ENCODE measurements at regions not wholly inside any gene's neighbourhood (a gene's known extent, or its start where the extent isn't known, plus 50 kb on each side); places are given as distances from the start of the nearest gene placed in this dataset.

DNA sequence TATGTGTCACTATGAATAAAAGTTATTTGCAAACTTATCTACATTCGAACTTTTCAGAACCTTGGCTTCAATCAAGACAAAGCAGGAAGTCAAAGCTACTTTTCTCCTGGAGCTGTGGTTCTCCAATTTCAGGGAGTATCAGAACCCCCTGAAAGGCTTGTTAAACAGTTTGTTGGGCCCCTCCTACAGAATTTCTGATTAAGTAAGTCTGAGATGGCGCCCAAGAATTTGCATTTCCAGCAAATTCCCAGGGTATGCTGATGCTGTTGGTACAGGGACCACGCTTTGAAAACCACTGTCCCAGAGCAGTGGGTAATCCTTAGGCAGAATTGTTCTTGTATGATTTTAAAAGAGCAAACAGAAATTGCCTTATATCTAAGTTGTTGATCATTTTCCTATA is 189.9 kb upstream of the KCNG1 start:
- Histone ChIP-seq H3K27ac (no peak overlapping the region), H3K36me3 (no peaks in the 10 kb centered on the region), H3K4me1 (no peaks in the 10 kb centered on the region), H3K27me3 (no peaks in the 10 kb centered on the region), H3K4me3 (no peak overlapping the region), H3K9me3 (no peaks in the 10 kb centered on the region)
- TF ChIP-seq, protein P1, sequence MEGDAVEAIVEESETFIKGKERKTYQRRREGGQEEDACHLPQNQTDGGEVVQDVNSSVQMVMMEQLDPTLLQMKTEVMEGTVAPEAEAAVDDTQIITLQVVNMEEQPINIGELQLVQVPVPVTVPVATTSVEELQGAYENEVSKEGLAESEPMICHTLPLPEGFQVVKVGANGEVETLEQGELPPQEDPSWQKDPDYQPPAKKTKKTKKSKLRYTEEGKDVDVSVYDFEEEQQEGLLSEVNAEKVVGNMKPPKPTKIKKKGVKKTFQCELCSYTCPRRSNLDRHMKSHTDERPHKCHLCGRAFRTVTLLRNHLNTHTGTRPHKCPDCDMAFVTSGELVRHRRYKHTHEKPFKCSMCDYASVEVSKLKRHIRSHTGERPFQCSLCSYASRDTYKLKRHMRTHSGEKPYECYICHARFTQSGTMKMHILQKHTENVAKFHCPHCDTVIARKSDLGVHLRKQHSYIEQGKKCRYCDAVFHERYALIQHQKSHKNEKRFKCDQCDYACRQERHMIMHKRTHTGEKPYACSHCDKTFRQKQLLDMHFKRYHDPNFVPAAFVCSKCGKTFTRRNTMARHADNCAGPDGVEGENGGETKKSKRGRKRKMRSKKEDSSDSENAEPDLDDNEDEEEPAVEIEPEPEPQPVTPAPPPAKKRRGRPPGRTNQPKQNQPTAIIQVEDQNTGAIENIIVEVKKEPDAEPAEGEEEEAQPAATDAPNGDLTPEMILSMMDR (IDR thresholded peaks at IDR 0.05) = no peak
- DNase-seq (ENCODE audit: low spot score) = no peak

DNA sequence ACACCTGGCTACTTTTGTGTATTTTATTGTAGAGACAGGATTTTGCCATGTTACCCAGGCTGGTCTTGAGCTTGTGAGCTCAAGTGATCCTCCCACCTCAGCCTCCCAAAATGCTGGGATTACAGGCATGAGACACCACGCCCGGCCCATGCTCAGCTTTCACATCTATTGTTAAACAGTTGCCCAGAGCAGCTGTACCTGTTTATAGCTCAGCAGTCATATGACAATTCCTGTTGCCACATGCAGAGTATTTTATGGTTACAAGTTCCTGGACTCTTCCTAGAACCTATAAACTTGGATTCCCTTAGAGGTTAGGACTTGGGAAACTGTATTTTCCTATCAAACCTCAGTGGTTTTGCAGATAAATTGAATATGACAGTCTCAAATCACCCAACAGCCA is 188.3 kb upstream of the KCNG1 start:
- Histone ChIP-seq H3K9me3 (no peaks in the 10 kb centered on the region), H3K4me3 (no peak overlapping the region), H3K36me3 (no peaks in the 10 kb centered on the region), H3K4me1 (no peaks in the 10 kb centered on the region), H3K27ac (no peak overlapping the region), H3K27me3 (no peaks in the 10 kb centered on the region)
- TF ChIP-seq, protein P1 (IDR thresholded peaks at IDR 0.05) = no peak
- no peak for DNase-seq (ENCODE audit: low spot score)

DNA sequence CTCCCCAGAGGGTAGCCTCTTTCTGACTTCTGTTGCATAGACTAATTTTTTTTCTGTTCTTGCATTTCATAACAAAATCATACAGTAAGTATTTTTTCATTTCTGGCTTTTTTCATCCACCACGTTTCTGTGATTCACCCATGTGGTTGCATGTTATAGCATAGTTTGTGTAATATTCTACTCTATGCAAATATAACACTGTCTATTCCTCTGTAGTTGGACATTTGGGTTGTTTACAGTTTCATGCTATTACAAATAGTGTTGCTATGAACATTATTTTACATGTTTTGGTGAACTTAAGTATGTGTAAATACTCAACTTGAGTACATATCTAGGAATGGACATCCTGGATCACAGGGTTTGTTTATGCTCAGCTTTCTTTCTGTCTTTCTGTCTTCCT is 187.2 kb upstream of the KCNG1 start:
- no peak for DNase-seq (ENCODE audit: low spot score)
- H3K4me1 ChIP-seq = no peaks in the 10 kb centered on the region
- H3K4me3 ChIP-seq = no peak overlapping the region
- TF ChIP-seq, protein P1 (IDR thresholded peaks at IDR 0.05) = no peak
- H3K9me3 ChIP-seq = no peaks in the 10 kb centered on the region
- H3K27me3 ChIP-seq = no peaks in the 10 kb centered on the region
- no peaks in the 10 kb centered on the region for H3K36me3 ChIP-seq
- no peak overlapping the region for H3K27ac ChIP-seq

DNA sequence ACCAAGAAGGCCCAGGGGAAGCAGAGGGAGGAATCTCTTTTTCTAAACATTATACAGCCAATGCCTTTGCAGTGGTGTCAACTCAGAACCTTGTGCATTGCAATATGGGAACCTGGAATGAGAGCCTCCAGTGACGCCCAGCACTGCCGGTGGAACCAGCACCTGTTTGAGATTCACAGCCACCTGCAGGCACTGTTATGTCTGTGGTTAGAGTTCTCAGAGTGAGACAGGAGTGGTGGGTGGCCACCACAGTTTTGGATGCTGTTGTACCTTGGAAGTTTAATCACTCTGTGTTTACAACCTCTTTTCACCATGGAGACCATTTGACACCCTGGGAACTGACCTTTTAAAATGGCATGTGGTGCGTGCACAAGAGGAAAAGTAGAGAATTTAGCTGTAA is 185.3 kb upstream of the KCNG1 start:
- H3K36me3 ChIP-seq = no peaks in the 10 kb centered on the region
- DNase-seq (ENCODE audit: low spot score) = no peak
- no peaks in the 10 kb centered on the region for H3K9me3 ChIP-seq
- no peak overlapping the region for H3K27ac ChIP-seq
- H3K4me3 ChIP-seq = no peak overlapping the region
- TF ChIP-seq, protein P1 (IDR thresholded peaks at IDR 0.05) = no peak
- H3K4me1 ChIP-seq = no peaks in the 10 kb centered on the region
- no peaks in the 10 kb centered on the region for H3K27me3 ChIP-seq

DNA sequence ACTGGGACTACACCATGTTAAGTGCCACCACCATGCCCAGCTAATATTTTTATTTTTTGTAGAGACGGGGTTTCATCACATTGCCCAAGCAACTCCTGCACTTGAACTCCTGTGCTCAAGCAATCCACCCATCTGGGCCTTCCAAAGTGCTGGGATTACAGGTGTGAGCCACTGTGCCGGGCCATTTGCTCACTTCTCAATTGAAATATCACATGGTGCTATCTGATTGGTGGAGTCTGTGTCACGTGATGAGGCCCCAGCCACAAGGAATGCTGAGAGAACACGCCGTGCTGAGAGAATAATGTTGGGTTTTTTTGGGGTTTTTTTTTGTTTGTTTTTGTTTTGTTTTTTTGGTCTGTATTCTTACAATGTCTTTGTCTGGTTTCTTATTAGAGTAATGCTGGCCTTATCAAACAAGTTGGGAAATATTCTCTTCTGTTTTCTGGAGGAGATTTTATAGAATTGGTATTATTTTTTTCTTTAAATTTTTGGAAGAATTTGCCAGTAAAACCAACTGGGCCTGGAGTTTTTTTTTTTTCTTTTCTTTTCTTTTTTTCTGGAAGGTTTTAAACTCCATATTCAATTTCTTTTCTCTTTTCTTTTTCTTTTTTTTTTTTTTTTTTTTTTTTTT is 183.2 kb upstream of the KCNG1 start:
- no peak for DNase-seq (ENCODE audit: low spot score)
- no peaks in the 10 kb centered on the region for H3K27me3 ChIP-seq
- TF ChIP-seq, protein P1 (IDR thresholded peaks at IDR 0.05) = no peak
- H3K4me3 ChIP-seq = no peak overlapping the region
- no peaks in the 10 kb centered on the region for H3K9me3 ChIP-seq
- no peaks in the 10 kb centered on the region for H3K36me3 ChIP-seq
- H3K4me1 ChIP-seq = no peaks in the 10 kb centered on the region
- H3K27ac ChIP-seq = no peak overlapping the region

DNA sequence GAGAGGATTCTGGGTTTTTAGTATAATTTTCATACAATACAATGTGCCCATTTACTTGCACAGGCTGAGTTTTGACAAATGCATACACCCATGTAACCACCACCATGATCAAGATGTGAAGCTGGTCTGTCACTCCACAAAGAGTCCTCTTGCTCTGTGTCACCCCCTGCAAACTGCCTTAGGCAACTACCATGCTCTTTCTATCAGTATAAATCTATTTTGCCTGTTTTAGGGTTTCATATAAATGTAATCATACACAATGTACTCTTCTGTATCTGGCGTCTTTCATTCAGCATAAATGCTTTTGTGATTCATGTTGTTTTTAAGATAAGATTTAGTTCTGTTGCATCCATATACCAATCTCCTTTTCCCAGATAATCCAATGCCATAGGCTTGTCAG is 181.9 kb upstream of the KCNG1 start:
- Histone ChIP-seq H3K4me3 (no peak overlapping the region), H3K27ac (no peak overlapping the region), H3K36me3 (no peaks in the 10 kb centered on the region), H3K27me3 (no peaks in the 10 kb centered on the region), H3K4me1 (no peaks in the 10 kb centered on the region), H3K9me3 (no peaks in the 10 kb centered on the region)
- TF ChIP-seq, protein P1 (IDR thresholded peaks at IDR 0.05) = no peak
- no peak for DNase-seq (ENCODE audit: low spot score)

Measured in right atrium auricular region (tissue), 2 donors.